ENCODE measurements at regions not wholly inside any gene's neighbourhood (a gene's known extent, or its start where the extent isn't known, plus 50 kb on each side); places are given as distances from the start of the nearest gene placed in this dataset.
A peak's percentile ranks its signal among the peaks of the same experiment; 100 is the strongest.

- no peak overlapping the region for H3K4me3 ChIP-seq (ENCODE audit: low read length)
- Mint-ChIP-seq H3K4me1 (ENCODE audit: low read depth) (peaks cover 39% of the 10 kb centered on the region), H3K4me3 (no peak overlapping the region), H3K36me3 (ENCODE audit: low read depth) (no peaks in the 10 kb centered on the region), H3K27ac (peak overlapping the region; percentile 45), H3K9me3 (no peaks in the 10 kb centered on the region), H3K27me3 (no peaks in the 10 kb centered on the region)
- no peaks in the 10 kb centered on the region for H3K9me3 ChIP-seq (ENCODE audit: control insufficient read depth in 1 of 2, insufficient read depth in 1 of 2, low read length in 2 of 2)
- DNase-seq, result peak in 3 of 14 experiments; percentile 27 to 32 (median 29)
- intact Hi-C loops (cut with DNase I, micrococcal nuclease), result no loop called here
- no peaks in the 10 kb centered on the region for H3K36me3 ChIP-seq (ENCODE audit: insufficient read depth, low read length)
- H3K4me1 ChIP-seq (ENCODE audit: insufficient read depth, low read length), result peaks cover 23% of the 10 kb centered on the region
- peak; percentile 22 for ATAC-seq (ENCODE audit: poor library complexity)
- H3K27ac ChIP-seq (ENCODE audit: low read depth in 1 of 2, low read length in 2 of 2), result no peak overlapping the region
- no peak for TF ChIP-seq CTCF (IDR thresholded peaks at IDR 0.05)
- ChIA-PET CTCF (no interaction called here), POLR2A (interaction anchor here (0.9 to 2.2 kb wide), 4 partner anchors 41 to 59 kb away, joined by 3 to 13 read pairs (median 3); partner anchors contain the start of gene CCDC167)
- no peaks in the 10 kb centered on the region for H3K27me3 ChIP-seq (ENCODE audit: control insufficient read depth in 1 of 2, insufficient read depth in 2 of 2, low read length in 2 of 2)
Observed at GRCh38 chr6:37559050-37559449, 59.4 kb upstream of the CCDC167 start.

DNA sequence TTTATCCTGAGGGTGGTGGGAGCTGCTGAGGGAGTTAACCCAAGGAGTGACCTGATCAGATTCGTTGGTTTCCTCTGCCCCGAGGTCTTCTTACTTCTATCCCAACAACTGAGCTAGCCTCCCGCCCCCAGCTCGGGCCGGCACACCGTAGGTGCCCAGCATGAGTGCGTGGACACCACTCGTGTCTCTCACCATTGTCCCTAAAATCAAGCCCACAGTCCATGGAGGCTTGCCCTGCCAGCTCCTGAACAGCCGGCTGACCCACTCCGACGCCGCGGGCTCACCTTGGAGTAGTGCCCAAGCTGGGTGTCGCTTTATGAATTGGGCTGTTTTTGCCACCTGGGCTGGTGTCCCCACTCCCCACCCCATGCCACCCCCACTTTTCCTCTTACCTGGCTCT is 59.0 kb upstream of the CCDC167 start:
- no peaks in the 10 kb centered on the region for H3K9me3 Mint-ChIP-seq
- H3K9me3 ChIP-seq (ENCODE audit: control insufficient read depth in 1 of 2, insufficient read depth in 1 of 2, low read length in 2 of 2), result no peaks in the 10 kb centered on the region
- CTCF ChIA-PET, result no interaction called here

GRCh38 chr6:37558168-37558567 is 58.5 kb upstream of the CCDC167 start:
- peaks cover 45% of the 10 kb centered on the region for H3K4me1 Mint-ChIP-seq (ENCODE audit: low read depth)
- POLR2A ChIA-PET, result interaction anchor here (0.6 to 0.9 kb wide), 2 partner anchors 56 to 63 kb away, joined by 3 read pairs; no protein-coding TSS in a partner anchor
- H3K27ac ChIP-seq (ENCODE audit: low read depth in 1 of 2, low read length in 2 of 2), result no peak overlapping the region

More for the DNA sequence above, 59.0 kb upstream of the CCDC167 start:
- Histone ChIP-seq H3K4me1 (ENCODE audit: insufficient read depth, low read length) (peaks cover 27% of the 10 kb centered on the region), H3K27ac (ENCODE audit: low read depth in 1 of 2, low read length in 2 of 2) (no peak overlapping the region), H3K27me3 (ENCODE audit: control insufficient read depth in 1 of 2, insufficient read depth in 2 of 2, low read length in 2 of 2) (no peaks in the 10 kb centered on the region), H3K4me3 (ENCODE audit: low read length) (no peak overlapping the region), H3K36me3 (ENCODE audit: insufficient read depth, low read length) (no peaks in the 10 kb centered on the region)
- ATAC-seq (ENCODE audit: poor library complexity) (no peak), DNase-seq (no peak)
- peaks cover 40% of the 10 kb centered on the region for H3K4me1 Mint-ChIP-seq (ENCODE audit: low read depth)
- no peaks in the 10 kb centered on the region for H3K36me3 Mint-ChIP-seq (ENCODE audit: low read depth)
- intact Hi-C loops (cut with DNase I, micrococcal nuclease), result no loop called here
- H3K4me3 Mint-ChIP-seq, result no peak overlapping the region
- no peaks in the 10 kb centered on the region for H3K27me3 Mint-ChIP-seq
- H3K27ac Mint-ChIP-seq, result peak overlapping the region; percentile 45
- no peak for TF ChIP-seq CTCF (IDR thresholded peaks at IDR 0.05)
- POLR2A ChIA-PET, result interaction anchor here (0.6 to 0.9 kb wide), 2 partner anchors 56 to 64 kb away, joined by 3 read pairs; no protein-coding TSS in a partner anchor

More at GRCh38 chr6:37558168-37558567, 58.5 kb upstream of the CCDC167 start:
- Mint-ChIP-seq H3K27ac (no peak overlapping the region), H3K4me3 (no peak overlapping the region), H3K27me3 (no peaks in the 10 kb centered on the region), H3K36me3 (ENCODE audit: low read depth) (no peaks in the 10 kb centered on the region), H3K9me3 (no peaks in the 10 kb centered on the region)
- no peak for DNase-seq
- no peak for TF ChIP-seq CTCF (IDR thresholded peaks at IDR 0.05)
- intact Hi-C loops (cut with DNase I, micrococcal nuclease), result no loop called here
- peaks cover 30% of the 10 kb centered on the region for H3K4me1 ChIP-seq (ENCODE audit: insufficient read depth, low read length)
- no peaks in the 10 kb centered on the region for H3K27me3 ChIP-seq (ENCODE audit: control insufficient read depth in 1 of 2, insufficient read depth in 2 of 2, low read length in 2 of 2)
- no peak overlapping the region for H3K4me3 ChIP-seq (ENCODE audit: low read length)
- CTCF ChIA-PET, result no interaction called here
- no peaks in the 10 kb centered on the region for H3K9me3 ChIP-seq (ENCODE audit: control insufficient read depth in 1 of 2, insufficient read depth in 1 of 2, low read length in 2 of 2)
- ATAC-seq (ENCODE audit: poor library complexity), result no peak
- no peaks in the 10 kb centered on the region for H3K36me3 ChIP-seq (ENCODE audit: insufficient read depth, low read length)
